MM.1S (cell line): ENCODE measurements at regions not wholly inside any gene's neighbourhood (a gene's known extent, or its start where the extent isn't known, plus 50 kb on each side); places are given as distances from the start of the nearest gene placed in this dataset.

Source experiments
- CTCF ChIP-seq: fragments of 300-600 bp; sonication (generic); IDR thresholded peaks from 2 replicates; pipeline ENCODE4 v1.5.1; 2016; ENCODE audit warnings: antibody characterized with exemption, low read length, mixed read lengths
- EZH2 ChIP-seq: fragments of 300-600 bp; sonication (generic); optimal IDR thresholded peaks from 2 replicates; pipeline ENCODE3; 2017; ENCODE audit warnings: low read depth, mild to moderate bottlenecking, antibody characterized with exemption, low read length, mixed read lengths

DNA sequence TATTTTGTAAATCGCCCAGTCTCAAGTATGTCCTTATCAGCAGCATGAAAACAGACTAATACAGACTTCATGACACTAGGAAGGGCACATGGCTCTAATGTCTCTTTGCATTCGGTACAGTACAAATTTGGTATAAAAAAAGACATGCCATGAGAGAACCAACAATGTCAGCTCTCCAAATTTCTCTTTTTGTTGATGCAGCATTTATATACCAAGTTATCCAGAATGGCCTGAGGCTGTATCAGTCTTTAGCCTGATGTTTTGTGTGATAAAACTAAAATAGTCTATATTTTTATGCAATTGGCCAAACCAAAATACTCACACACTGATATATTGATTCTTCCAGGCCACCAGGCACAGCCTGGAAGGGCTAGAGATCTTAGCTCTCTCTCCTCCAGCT lies 124.3 kb upstream of the SAMSN1 start:
- TF ChIP-seq CTCF (no peak), EZH2 (no peak)
